GM12891 (cell line): ENCODE measurements at regions not wholly inside any gene's neighbourhood (a gene's known extent, or its start where the extent isn't known, plus 50 kb on each side); places are given as distances from the start of the nearest gene placed in this dataset.

Source experiments
- PAX5 ChIP-seq: IDR thresholded peaks from 2 replicates; pipeline ENCODE4 v1.6.1; 2011; ENCODE audit warnings: low read length, moderate library complexity, mild to moderate bottlenecking; ENCODE audit not compliant: insufficient read depth, severe bottlenecking
- POLR2A ChIP-seq: IDR thresholded peaks from 2 replicates; pipeline ENCODE4 v1.6.1; 2011; ENCODE audit warnings: low read depth, low read length, control low read depth
- POLR2AphosphoS5 ChIP-seq: IDR thresholded peaks from 2 replicates; pipeline ENCODE4 v1.6.1; 2011; ENCODE audit warnings: low read depth, low read length, control low read depth
- TAF1 ChIP-seq: IDR thresholded peaks from 2 replicates; pipeline ENCODE4 v1.6.1; 2011; ENCODE audit warnings: low read depth, low read length, control low read depth

DNA sequence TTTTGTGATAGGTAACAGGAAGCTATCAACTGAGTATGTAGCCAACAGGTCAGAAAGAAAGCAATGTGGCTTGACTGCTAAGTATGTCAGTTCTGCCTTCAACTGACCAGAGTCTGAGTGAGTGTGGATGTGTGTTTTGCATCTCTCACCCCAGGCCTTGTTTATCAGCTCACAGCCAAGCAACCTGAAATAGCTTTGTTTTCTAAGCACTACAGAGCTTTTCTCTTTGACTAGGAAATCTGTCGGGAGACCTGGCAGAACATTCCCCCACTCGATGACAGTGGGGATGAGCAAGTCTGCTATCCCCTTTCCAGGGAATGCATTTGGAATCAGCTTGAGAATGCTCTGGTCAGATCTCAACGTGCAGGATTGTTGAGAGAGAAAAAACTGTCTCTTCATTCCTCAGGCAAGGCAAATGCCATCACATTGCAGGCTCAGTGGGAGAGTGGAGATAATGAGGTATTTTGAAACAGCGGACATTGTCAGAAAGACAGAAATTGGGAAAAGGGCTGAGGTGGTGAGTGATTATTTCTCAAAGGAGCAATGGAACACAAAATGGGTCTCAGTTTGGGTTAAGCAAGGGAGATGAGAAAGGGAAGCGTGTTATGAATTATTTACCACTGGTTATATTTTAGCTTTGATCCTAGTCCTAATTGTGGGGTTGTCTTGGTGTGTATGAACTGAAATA is 233.8 kb upstream of the PIK3C3 start:
- no peak for TF ChIP-seq POLR2A
- no peak for TF ChIP-seq POLR2AphosphoS5
- no peak for TF ChIP-seq PAX5
- TF ChIP-seq TAF1, result no peak
